HK-2 (cell line): ENCODE measurements at regions not wholly inside any gene's neighbourhood (a gene's known extent, or its start where the extent isn't known, plus 50 kb on each side); places are given as distances from the start of the nearest gene placed in this dataset.
"Not testable (repeated sequence)": the region's sequence is repeated elsewhere in the genome, so short reads cannot be mapped to it uniquely, and the experiment has no call there.

Experiments
- DNase-seq: peaks from one replicate; pipeline ENCODE4 v3.0.0-alpha.2; 2018; ENCODE audit not compliant: unreplicated experiment

DNA sequence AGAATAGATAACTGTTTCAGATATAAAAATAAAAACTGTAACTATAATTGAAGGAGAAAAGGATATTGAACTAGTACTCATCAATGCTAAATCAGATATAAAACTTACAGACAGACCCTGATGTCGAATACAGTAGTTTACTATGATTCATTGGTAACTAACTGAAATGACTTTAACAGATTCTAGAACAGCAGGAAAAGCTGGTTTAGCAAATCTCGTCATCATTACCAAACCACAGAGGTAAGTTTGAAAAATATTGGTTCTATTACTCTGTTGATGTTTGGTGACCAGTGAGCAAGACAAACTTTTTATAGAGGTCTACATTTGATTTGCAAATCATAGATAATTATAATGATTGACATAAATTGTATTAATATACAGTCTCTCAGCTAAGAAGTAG, 551.4 kb upstream of the ADGRL3 start:
- no peak for DNase-seq

DNA sequence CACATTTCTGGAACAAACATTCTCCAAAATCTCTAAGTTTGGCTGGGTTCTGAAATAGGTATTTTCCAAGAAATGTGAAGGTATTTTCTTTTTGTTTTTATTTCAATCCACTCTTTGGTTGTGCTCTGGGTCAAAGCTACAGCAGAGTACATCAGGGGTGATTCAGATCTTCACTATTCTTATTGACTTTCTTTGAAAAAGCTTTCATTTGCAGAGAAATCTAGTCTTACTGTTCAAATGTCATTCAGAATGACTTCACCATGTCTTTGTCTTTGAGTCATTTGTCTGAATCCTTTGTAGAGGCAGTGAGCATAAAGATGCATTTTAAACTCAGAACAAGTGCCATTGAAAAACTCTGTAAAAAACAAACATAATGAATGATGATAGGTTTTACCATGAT, 547.2 kb upstream of the ADGRL3 start:
- no peak for DNase-seq

DNA sequence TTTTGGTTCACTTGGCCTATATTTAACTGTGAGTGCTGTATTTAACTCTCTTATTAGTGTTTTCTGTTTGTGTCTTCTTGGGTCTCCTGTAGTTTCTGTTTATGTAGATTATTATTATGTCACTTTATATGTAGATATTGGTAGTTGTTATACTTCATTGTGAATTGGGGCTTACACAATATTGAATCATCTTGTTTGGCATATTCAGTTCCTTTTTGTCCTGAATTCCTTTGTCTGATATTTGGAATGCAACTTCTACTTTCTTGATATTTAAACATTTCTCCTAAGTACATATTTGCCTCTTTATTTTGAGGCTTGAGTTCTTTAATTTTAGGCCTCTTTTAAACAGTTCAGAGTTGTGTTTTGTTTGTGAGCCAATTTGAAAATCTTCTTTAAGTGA, 544.8 kb upstream of the ADGRL3 start:
- DNase-seq = no peak

DNA sequence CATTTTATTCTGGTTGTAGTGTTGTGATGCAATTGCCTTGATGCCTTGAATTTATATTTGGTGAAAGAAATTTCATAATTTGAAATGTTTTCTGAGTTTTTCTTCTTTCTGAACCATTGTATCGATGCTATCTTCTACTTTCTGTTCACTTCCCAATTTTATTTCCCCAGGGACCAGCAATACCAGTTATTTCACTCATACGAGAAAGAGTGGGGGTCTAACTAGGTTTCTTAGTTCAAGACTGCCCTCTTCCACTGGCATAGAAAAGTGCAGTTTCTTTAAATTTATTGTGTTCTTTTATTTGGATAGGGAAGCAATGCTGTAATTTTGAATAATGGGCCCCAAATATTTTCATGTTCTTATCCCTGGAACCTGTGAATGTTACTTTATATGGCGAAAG, 544.0 kb upstream of the ADGRL3 start:
- no peak for DNase-seq

DNA sequence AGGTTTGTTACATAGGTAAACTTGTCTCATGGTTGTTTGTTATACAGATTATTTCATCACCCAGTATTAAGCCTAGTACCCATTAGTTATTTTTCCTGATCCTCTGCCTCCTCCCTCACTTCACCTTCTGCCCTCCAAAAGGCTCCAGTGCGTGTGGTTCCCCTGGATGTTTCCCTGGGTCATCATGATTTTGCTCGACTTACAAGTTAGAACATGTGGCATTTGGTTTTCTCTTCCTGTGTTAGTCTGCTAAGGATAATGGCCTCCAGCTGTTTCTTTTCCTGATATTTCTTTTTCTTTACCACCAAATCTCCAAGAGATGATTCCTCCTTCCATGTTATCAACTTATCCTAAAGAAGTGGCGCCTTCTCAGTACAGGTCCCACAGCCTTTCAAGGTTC, 543.1 kb upstream of the ADGRL3 start:
- no peak for DNase-seq

DNA sequence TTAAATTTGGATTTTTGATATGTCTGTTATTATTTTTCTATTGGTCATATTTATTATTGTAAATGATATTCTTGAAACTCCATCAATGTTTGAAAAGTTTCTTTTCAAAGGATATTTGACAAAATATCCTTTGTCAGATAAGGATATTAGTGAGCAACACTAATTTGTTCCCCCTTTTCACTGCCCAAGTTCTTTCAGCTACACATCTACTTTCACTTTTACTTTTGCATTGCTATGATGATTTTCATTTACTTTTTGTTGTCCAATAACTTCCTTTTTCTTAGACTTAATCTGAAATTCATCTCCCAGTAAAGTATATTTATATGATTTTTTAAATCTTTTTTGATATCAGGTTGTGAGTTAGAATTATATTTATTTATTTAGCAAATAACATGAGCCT, 542.3 kb upstream of the ADGRL3 start:
- no peak for DNase-seq

DNA sequence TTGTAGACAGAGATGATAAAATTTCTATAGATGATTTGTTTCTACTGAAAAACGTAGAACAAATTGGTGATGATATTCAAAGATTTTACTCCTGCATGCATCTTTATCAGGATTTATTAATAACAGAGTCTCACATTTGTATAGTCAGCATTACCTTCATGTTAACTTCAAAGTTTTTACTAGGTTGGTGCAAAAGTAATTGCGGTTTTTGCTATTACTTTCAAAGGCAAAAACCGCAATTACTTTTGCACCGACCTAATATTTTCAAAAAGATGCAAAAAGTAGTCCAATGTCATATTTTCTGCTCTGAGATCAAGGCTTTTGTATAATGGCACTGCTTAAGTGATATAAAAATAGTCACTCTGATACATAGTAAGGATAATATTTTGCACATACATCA, 536.4 kb upstream of the ADGRL3 start:
- no peak for DNase-seq

DNA sequence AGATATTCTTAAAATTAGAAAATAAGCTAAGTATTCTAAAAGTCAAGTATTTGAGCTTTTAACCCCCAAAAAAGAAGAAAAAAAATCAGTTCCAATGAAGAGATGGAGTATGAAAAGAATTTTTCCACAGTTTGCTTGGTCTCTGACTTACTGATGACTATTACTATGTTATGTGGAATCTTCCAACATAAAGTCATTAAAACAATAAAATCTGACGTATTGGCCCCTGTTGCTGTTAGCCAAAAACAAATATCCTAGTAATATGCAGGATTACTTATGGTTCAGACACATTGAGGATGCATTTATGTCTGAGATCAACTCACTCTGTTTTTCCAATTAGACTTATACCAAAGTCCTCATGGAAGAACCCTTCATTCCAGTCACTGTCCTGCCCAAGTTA, 517.2 kb upstream of the ADGRL3 start:
- no peak for DNase-seq

DNA sequence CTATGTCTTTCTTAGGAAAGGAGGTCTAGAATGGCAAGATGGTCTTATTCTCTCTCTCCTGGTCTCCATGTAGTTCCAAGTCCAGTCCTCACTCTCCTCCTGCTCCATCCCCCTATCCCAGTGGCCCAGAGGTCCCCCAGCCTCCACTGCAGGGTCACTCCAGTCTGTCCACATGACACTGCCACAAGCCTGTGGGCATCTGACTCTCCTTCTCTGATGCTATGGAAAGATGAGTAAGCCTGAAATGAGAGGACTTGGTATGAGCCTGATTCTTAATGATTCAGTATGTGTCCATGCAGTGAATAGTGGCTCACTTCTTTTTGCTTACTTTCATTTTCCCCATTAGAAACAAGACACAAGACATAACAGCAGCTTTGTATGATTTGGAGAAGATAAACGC, 516.8 kb upstream of the ADGRL3 start:
- DNase-seq = peak; percentile 6

DNA sequence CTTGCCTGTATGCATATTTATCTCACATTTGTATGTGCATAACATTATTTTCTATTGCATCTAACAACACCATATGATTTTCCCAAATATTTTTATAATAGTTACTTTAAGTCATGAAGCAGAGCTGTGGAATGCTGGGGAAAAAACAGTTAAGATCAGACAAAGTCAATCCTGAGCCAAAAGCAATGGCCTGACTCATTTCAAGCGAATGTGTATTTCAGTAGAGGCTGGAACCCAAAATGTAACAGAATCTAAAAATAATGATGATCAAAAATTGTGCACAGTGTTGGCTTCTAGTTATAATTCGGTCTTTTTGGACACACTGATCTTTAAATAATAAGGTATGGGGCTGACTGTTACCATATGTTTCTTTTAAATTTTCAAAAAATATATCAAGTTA, 516.2 kb upstream of the ADGRL3 start:
- DNase-seq = no peak

DNA sequence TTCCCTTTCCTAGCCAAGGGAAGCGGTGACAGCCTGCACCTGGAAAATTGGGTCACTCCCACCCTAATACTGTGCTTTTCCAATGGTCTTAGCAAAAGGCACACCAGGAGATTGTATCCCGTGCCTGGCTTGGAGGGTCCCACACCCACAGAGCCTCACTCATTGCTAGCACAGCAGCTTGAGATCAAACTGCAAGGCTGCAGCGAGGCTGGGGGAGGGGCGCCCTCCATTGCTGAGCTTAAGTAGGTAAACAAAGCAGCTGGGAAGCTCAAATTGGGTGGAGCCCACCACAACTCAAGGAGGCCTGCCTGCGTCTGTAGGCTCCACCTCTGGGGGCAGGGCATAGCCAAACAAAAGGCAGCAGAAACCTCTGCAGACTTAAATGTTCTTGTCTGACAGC, 504.1 kb upstream of the ADGRL3 start:
- DNase-seq = not testable (repeated sequence)

DNA sequence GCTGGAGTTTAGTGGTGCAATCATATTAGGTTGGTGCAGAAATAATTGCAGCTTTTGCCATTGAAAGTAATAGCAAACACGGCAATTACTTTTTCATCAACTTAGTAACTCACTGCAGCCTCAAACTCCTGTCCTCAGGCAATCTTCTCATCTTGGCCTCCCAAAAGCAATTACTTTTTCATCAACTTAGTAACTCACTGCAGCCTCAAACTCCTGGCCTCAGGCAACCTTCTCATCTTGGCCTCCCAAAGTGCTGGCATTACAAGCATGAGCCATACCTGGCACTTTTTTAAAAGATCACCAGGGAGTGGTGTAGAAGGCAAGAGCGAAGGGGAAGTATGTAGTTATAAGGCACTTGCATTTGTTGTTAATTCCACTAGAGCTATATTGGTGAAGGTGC, 491.1 kb upstream of the ADGRL3 start:
- DNase-seq = no peak

DNA sequence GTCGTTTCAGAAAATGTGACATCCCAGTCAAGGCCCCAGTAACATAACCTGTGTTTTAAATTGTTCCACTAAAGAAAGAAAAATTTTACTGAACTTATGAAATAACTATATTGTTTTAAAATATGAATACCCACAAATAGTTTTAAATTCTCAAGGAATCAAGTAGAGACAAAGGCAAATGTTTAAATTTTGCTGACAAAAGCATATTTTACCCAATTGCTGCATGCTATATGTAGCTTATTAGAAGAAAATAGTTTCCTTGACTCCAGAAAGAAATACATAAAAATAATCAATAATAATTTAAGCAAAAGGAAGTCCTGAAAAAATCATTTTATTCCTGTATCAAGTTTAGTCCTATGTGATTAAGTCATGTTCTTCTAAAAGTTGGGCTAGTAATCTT, 481.3 kb upstream of the ADGRL3 start:
- DNase-seq = no peak

DNA sequence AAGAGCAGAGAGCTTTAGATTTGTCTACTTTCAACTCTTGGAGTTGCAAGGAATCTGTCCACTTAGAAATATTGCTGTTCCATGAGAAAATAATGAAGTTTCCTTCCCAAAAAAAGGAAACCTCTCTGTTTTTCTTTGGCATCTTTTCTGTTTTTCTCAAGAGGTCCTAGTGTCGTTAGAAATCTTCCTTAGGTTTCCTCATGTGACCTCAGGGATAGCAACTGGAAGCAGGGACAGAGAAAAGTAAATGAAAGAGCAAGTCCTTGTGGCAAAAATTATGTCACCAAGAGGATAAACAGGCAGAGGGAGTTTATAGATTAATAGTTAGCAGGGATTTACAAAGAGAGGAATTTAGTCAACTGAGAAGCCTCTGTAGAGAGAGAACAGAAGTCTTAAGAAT, 478.4 kb upstream of the ADGRL3 start:
- no peak for DNase-seq

DNA sequence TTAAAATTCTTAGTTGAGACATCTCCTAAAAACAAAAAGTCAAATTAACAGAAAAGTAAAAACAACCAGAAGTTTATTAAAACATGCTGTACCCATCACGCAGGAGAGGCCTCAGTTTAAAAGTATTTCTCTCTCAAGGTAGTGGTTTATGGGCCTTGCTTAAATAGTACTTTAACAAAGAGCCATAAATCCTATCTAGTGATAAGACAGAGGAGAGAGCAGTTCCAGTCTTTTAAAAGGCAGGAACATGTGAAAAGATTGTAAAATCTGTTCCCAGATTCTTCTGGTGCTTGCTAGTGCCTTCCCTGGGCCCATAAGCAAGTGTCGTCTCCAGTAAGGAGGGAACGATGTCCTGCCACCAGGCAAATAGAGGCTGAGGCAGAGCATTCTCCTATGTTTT, 476.3 kb upstream of the ADGRL3 start:
- no peak for DNase-seq

DNA sequence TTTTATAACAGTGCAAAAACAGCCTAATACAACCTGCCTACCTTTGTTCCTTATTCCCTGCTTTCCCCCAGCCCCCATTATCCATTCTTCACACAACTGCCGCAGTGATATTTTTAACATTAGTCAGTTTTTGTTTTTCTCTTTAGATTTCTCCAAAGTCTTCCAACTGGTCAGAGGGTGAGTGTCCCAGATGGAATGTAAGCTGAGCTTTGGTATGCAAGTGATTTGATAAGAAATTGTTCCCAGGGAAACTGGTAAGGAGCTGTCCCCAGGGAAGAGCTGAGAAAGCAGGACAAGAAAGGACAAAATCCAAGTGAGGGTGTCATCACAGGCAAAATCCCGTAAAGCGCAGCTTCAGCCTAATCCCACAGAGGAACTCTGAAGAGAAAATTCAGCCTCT, 475.5 kb upstream of the ADGRL3 start:
- peak; percentile 26 for DNase-seq

DNA sequence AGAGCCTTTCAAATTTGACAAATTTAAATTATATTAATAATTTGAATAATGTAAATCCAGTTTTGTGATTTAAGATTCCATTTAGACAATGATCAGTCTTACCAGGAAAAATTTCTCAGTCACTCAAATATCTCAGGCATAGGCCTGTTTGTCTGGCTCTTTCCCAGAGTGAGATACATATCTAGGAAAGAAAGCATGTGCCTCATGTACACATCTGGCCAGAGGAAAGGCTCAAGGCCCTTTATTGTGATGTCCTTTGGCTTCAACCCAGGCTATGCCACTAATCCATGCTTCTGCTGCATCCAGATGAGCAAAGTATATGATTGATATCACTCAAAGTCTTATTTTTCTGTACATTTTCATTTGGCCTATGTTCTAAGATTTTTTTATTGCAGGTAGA, 473.3 kb upstream of the ADGRL3 start:
- DNase-seq = no peak

DNA sequence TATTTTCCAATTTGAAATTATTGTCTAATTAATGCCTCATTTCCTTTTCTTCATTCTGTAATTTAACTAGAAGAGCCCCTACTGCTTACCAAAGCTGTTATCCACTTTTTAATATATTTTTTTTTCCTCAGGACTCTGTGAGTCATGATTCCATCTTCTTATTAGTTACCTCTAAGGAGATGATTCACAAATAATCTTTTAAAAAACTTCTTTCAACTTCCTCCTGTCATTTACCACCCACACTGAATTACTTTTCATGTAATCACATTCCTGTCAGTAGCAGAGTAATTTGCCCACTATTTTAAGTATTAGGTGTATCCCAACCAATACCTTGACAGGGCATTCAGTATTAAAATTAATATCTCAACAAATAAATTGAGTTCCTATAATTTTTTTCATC, 470.9 kb upstream of the ADGRL3 start:
- no peak for DNase-seq

DNA sequence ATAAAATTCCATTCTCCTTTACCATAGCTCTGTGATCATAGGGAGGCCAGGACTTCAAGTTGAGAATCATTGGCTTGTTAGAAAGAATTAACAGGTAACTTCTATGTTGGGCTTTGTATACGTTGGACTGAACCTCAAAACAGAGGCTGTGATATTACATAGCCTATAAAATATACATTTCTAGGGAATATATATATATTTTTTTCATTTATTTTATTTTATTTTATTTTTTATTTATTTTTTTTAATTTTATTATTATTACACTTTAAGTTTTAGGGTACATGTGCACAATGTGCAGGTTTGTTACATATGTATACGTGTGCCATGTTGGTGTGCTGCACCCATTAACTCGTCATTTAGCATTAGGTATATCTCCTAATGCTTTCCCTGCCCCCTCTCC, 470.4 kb upstream of the ADGRL3 start:
- not testable (repeated sequence) for DNase-seq

DNA sequence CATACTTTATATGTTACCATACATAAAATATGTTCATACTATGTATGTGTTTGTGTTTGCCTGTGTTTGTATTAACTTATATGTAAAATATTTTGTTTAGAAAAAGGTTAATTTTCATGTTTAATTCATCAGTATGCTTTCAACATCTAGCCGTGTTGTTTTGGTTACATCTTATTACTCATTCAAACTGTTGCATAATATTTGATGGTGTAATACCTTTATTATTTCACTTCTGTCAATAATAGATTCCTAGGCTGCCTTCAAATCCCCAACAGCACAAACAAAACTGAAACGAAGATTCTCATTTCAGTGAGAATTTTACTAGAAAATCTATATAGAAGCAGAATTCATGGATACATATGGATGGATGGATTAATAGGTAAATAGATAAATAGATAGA, 462.3 kb upstream of the ADGRL3 start:
- DNase-seq = no peak

DNA sequence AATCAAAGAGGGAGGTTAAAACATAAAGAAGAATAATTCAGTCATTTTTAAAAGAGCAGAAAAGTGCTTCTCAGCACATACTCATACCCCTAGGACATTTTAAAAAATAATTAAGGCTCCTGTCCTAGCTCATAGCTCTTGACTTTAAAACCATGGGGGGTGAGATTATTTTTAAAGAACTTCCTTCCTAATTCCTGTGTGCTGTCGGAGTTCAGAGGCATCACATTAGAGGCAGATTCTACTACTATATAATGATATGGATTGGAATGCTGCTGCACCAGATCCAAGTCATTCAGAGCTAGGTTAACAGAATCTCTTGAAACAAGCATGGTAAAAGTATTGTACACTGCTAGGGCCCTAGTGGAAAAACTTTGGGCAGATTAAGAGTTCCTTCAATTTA, 456.5 kb upstream of the ADGRL3 start:
- no peak for DNase-seq

DNA sequence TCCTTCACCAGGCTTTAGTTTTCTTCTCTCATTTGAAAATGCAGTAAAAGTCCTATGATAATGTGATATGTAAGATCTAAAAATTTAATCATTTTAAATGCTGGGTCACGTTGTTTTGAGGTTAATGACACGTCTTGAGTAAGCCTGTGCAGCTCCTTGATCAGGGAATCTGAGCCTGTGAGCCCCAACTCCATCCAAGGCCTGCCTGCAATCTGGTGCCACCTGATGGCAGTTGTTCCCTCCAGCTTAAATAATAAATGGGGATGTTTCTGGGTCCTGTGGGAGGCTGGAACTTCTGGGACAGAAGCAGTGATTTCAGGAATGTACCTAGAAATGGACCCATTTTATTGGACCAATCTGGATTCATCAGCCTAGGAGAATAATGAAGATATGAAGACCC, 455.4 kb upstream of the ADGRL3 start:
- no peak for DNase-seq

DNA sequence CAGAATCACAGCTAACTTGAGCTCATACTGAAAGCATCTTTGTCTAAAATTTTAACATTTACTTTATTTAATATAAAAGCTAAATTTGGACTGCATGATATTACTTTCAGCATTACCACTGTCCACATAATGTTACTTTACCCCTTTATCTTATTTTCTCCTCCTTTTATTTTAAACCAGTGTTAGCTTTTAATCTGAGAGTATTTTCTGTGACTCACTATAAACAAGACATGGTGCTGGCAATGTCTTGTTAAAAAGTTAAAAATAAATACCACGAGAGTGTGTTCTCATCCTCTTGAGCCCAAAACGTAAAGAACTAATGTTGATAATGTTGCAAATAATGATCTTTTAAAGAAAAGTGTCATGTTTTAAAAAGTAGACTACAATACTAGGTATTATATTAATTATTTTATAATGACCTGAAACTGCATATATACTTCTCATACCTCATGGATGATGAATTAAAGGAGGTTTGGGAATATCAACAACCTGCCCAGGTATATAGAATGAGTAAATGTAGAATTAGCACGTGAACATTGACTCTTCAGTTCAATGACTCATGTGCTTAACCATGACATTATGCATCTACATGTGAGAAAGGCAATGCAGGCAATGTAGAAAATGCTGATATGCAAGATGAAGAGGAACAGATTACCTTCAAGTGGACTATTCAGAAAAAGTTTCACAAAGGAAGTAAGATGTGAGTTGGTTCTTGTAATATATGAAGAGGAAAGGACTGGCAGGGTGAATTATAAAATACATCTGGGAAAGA, 454.1 kb upstream of the ADGRL3 start:
- no peak for DNase-seq

DNA sequence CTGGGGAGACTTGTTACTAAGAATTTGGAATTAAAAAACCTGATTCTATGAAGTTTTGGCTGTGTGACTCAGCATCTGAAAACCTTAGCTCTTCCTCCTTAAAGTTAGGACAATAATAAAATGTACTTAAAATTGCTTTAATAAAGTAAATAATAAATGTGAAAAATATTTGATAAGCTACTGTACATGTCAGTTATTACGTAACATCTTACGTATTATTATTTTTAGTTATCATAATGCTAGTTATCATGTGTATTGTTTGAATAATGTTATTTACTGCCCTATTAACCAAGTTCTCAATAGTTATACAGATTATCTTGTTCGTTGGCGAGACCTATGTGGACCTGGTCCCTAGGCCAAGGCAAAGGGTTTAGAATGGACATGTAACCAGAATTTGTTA, 449.2 kb upstream of the ADGRL3 start:
- DNase-seq = no peak
